ENCODE measurements at regions not wholly inside any gene's neighbourhood (a gene's known extent, or its start where the extent isn't known, plus 50 kb on each side); places are given as distances from the start of the nearest gene placed in this dataset.

DNA sequence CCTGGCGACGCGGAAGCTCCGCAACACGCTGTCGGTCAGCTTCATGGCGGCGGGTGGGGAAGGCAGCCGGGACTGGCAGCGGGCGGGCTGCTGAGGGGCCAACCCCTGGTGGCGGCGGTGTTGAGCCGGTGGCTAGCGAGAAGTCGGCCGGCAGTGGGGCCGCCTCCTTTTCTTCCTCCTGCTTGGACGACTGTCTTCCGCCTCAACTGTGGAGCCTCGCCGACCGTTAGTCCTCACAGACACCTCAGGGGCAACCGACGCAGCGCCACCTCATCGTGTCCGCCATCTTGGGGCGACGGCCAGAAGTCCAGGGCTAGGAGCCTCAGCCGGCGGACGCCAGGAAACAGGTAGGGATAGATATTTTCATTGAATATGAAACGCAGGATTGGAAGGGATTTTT, 875.1 kb downstream of the NSUN3 start:
- TF ChIP-seq, protein P1, sequence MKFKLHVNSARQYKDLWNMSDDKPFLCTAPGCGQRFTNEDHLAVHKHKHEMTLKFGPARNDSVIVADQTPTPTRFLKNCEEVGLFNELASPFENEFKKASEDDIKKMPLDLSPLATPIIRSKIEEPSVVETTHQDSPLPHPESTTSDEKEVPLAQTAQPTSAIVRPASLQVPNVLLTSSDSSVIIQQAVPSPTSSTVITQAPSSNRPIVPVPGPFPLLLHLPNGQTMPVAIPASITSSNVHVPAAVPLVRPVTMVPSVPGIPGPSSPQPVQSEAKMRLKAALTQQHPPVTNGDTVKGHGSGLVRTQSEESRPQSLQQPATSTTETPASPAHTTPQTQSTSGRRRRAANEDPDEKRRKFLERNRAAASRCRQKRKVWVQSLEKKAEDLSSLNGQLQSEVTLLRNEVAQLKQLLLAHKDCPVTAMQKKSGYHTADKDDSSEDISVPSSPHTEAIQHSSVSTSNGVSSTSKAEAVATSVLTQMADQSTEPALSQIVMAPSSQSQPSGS (IDR thresholded peaks at IDR 0.05; ENCODE audit: low read length) = no peak
- no peak for TF ChIP-seq RFX5 (IDR thresholded peaks at IDR 0.05; ENCODE audit: borderline replicate concordance, low read depth, low read length)
- TF ChIP-seq, protein P2, sequence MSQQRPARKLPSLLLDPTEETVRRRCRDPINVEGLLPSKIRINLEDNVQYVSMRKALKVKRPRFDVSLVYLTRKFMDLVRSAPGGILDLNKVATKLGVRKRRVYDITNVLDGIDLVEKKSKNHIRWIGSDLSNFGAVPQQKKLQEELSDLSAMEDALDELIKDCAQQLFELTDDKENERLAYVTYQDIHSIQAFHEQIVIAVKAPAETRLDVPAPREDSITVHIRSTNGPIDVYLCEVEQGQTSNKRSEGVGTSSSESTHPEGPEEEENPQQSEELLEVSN (IDR thresholded peaks at IDR 0.05) = no peak
- TF ChIP-seq KDM4A (IDR thresholded peaks at IDR 0.05; ENCODE audit: low read depth, low read length, severe bottlenecking) = no peak
- TF ChIP-seq SAP30 (IDR thresholded peaks at IDR 0.05; ENCODE audit: insufficient read depth, insufficient replicate concordance, low read length) = no peak
- Histone ChIP-seq H3K27ac (ENCODE audit: low read depth, low read length) (no peak overlapping the region), H3K9me3 (ENCODE audit: insufficient read depth in 2 of 2, low read depth in 1 of 2, low read length in 1 of 2) (peaks cover 0 to 5% of the 10 kb centered on the region in 2 experiments; a peak in 2 of 4 replicates), H3K4me2 (ENCODE audit: insufficient read depth in 1 of 2, low read depth in 2 of 2, low read length in 2 of 2) (no peak overlapping the region), H3K56ac (replicated peaks; ENCODE audit: insufficient read length, low read depth, low read length) (no peak overlapping the region), H3K9ac (replicated peaks in 1 of 4; ENCODE audit: extremely low read depth in 1 of 4, low read depth in 3 of 4, low read length in 3 of 4) (no peak overlapping the region), H2BK120ac (replicated peaks; ENCODE audit: low read depth, low read length) (no peak overlapping the region), H4K91ac (replicated peaks; ENCODE audit: insufficient read length, low read length) (no peak overlapping the region), H3K27me3 (replicated peaks in 1 of 4; ENCODE audit: control insufficient read depth in 3 of 4, extremely low read depth in 1 of 4, insufficient read depth in 3 of 4, low read length in 3 of 4) (no peaks in the 10 kb centered on the region), H4K20me1 (replicated peaks in 1 of 2; ENCODE audit: control insufficient read depth in 1 of 2, insufficient read depth in 2 of 2, low read length in 2 of 2) (no peaks in the 10 kb centered on the region), H4K8ac (ENCODE audit: extremely low read depth, insufficient read depth, low read length) (peak overlapping the region; percentile 85; the same call in 1 of the 2 replicates), H2BK20ac (ENCODE audit: low read length) (no peak overlapping the region), H3K79me2 (ENCODE audit: control insufficient read depth in 1 of 2, insufficient read depth in 2 of 2, low read length in 2 of 2) (no peaks in the 10 kb centered on the region), H3K4me3 (ENCODE audit: extremely low read depth in 1 of 4, insufficient read depth in 2 of 4, low read depth in 3 of 4, low read length in 4 of 4) (no peak overlapping the region), H3K18ac (ENCODE audit: extremely low read depth, low read length) (no peak overlapping the region), H3K14ac (ENCODE audit: insufficient read length) (no peak overlapping the region), H3K4me1 (replicated peaks in 1 of 4; ENCODE audit: control insufficient read depth in 3 of 4, insufficient read depth in 4 of 4, low read length in 3 of 4) (no peaks in the 10 kb centered on the region), H2BK12ac (ENCODE audit: low read depth, low read length) (no peak overlapping the region), H2BK5ac (ENCODE audit: low read depth, low read length) (no peak overlapping the region), H2AK5ac (ENCODE audit: low read depth, low read length) (no peak overlapping the region), H3K4ac (replicated peaks; ENCODE audit: insufficient read length, low read depth, low read length) (no peak overlapping the region), H3K36me3 (ENCODE audit: control insufficient read depth in 2 of 4, insufficient read depth in 4 of 4, low read length in 3 of 4) (no peaks in the 10 kb centered on the region), H3K23me2 (ENCODE audit: low read depth, low read length) (no peaks in the 10 kb centered on the region), H3K23ac (ENCODE audit: insufficient read length) (no peak overlapping the region), H3K79me1 (ENCODE audit: low read depth, low read length) (no peaks in the 10 kb centered on the region), H2BK15ac (ENCODE audit: low read length) (no peak overlapping the region), H4K5ac (ENCODE audit: insufficient read length, low read depth, low read length) (no peak overlapping the region), H2AFZ (ENCODE audit: low read length) (no peak overlapping the region)
- POLR2A ChIA-PET (ENCODE audit: partially characterized antibody) = no interaction called here
- FAIRE-seq (no peak), DNase-seq (ENCODE audit: low read depth in 1 of 2, low spot score in 2 of 2) (no peak)
- CTCF ChIA-PET (ENCODE audit: partially characterized antibody) = no interaction called here
- 98% methylated on average over 19 of the region's 34 CpGs; no CpG with 5 or more reads in 1 of the 2 experiments for WGBS, 2 experiments (ENCODE audit: extremely low coverage in 1 of 2, insufficient coverage in 1 of 2, insufficient read length in 1 of 2, insufficient replicate concordance in 2 of 2, low coverage in 1 of 2, low lambda C conversion rate in 2 of 2, missing lambda C conversion rate in 1 of 2)

All from H1 (cell line).